Chondrocyte (in vitro differentiated cells): ENCODE measurements at regions not wholly inside any gene's neighbourhood (a gene's known extent, or its start where the extent isn't known, plus 50 kb on each side); places are given as distances from the start of the nearest gene placed in this dataset.
A peak's percentile ranks its signal among the peaks of the same experiment; 100 is the strongest.

Experiments used
- DNase-seq: peaks from one replicate; pipeline ENCODE4 v3.0.0; 2021; ENCODE audit warnings: mixed read lengths, low spot score
- H3K27ac Mint-ChIP-seq: one replicate; pipeline ENCODE4 v1.8.0; 2021; ENCODE audit warnings: mild to moderate bottlenecking, moderate library complexity, mixed read lengths; ENCODE audit not compliant: unreplicated experiment
- H3K27me3 Mint-ChIP-seq: 2 replicates; pipeline ENCODE4 v1.8.0; 2021; ENCODE audit warnings: low read depth, mixed read lengths
- H3K36me3 Mint-ChIP-seq: 2 replicates; pipeline ENCODE4 v1.8.0; 2021; ENCODE audit warnings: low read depth, mixed read lengths
- H3K4me1 Mint-ChIP-seq: 2 replicates; pipeline ENCODE4 v1.8.0; 2021; ENCODE audit warnings: low read depth, mild to moderate bottlenecking, mixed read lengths
- H3K4me3 Mint-ChIP-seq: one replicate; pipeline ENCODE4 v1.8.0; 2021; ENCODE audit warnings: mild to moderate bottlenecking, moderate library complexity, mixed read lengths; ENCODE audit not compliant: unreplicated experiment
- H3K9me3 Mint-ChIP-seq: 2 replicates; pipeline ENCODE4 v1.8.0; 2021; ENCODE audit warnings: low read depth, mixed read lengths
- CTCF ChIP-seq: fragments of 200-600 bp; sonication (generic); IDR thresholded peaks from 2 replicates; pipeline ENCODE4 v1.5.0; 2021; ENCODE audit warnings: antibody characterized with exemption, mild to moderate bottlenecking, moderate library complexity

- peaks cover 4% of the 10 kb centered on the region for H3K9me3 Mint-ChIP-seq
- H3K4me1 Mint-ChIP-seq: peaks cover 18% of the 10 kb centered on the region
- H3K36me3 Mint-ChIP-seq: peaks cover 2% of the 10 kb centered on the region
- H3K27me3 Mint-ChIP-seq: no peaks in the 10 kb centered on the region
- H3K4me3 Mint-ChIP-seq: no peak overlapping the region
- no peak for TF ChIP-seq CTCF
- no peak overlapping the region for H3K27ac Mint-ChIP-seq
- DNase-seq: no peak
Observed at GRCh38 chr17:63246344-63246743, 199.8 kb downstream of the CYB561 start.

DNA sequence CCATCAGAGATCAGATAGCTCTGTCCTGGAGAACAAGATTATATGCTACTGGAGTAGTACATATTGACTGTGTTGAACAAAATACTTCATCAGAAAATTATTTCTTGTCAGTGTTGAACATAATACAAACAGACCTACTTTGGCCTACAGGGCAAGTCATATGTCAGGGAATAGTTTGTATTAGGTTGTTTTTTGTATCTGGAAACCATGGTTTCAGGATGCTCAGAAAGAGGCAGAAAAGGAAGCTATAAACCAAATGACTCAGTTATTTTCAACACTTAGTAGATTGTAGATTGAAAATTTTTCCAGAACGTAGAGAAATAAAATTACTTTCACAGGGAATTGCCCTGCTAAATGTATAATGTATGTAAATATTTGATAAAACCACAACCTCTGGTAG, 198.4 kb downstream of the CYB561 start:
- peaks cover 4% of the 10 kb centered on the region for H3K9me3 Mint-ChIP-seq
- no peak for DNase-seq
- H3K36me3 Mint-ChIP-seq: peaks cover 2% of the 10 kb centered on the region
- H3K27ac Mint-ChIP-seq: no peak overlapping the region
- H3K27me3 Mint-ChIP-seq: no peaks in the 10 kb centered on the region
- H3K4me1 Mint-ChIP-seq: peaks cover 19% of the 10 kb centered on the region
- H3K4me3 Mint-ChIP-seq: no peak overlapping the region
- no peak for TF ChIP-seq CTCF

DNA sequence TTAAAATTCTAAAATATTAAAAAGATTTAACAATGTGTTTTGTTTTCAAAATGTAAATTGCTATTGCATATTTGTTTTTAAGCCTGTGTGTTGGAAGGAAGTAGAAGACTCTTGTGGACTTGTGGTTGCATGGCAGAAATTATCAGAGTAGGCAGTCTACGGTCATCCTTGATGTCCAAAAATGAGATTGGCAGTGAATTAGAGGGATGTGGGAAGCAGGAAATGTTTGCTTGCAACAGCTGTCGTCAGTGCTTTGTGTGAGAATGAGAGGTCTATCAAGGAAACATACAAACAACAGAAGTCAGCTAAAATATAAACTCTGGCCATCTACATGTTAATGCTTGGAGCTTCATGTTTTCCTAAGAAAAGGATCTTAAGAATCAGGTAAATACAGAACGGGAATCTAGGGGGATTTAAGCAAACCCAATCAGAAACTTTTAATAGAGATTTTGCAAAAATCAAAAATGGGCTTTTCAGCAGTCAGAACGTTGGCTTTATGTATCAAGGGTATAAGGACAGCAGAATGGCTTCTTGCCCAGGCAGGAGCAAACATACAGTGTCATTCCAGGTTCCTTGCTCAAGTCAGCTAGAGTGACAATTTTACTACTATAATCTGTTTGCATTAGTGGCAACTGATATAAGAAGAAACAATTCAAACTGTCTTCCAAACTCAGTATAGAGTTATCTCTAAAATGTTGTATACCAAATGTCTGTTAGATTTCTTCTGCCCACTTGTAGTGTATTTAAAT, 196.7 kb downstream of the CYB561 start:
- Mint-ChIP-seq H3K4me1 (peaks cover 19% of the 10 kb centered on the region), H3K27ac (no peak overlapping the region)

DNA sequence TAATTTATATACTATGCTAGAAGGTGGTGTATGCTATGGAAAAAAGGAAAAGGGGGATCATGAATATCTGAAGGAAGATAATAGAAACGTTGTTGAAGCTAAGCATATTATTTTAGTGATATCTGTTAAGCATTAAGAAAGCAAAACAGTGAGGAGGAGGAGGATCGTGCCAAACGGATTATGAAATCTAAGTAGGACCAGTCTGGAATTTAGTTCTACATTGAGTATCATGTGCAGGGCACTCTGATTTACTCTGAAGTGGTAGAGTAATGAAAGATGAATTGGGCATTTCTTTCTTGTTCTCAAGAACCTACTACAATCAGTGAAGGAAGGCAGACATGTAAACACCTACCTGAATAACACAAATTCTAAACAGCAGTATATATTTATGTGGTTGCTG, 195.3 kb downstream of the CYB561 start:
- H3K27me3 Mint-ChIP-seq: no peaks in the 10 kb centered on the region
- H3K36me3 Mint-ChIP-seq: peaks cover 6% of the 10 kb centered on the region
- H3K9me3 Mint-ChIP-seq: peaks cover 7% of the 10 kb centered on the region
- TF ChIP-seq CTCF: no peak
- peak overlapping the region; percentile 20 for H3K27ac Mint-ChIP-seq
- H3K4me3 Mint-ChIP-seq: no peak overlapping the region
- no peak for DNase-seq
- H3K4me1 Mint-ChIP-seq: peaks cover 19% of the 10 kb centered on the region

More for the DNA sequence above, 196.7 kb downstream of the CYB561 start:
- Mint-ChIP-seq H3K9me3 (peaks cover 4% of the 10 kb centered on the region), H3K27me3 (no peaks in the 10 kb centered on the region), H3K36me3 (peaks cover 2% of the 10 kb centered on the region), H3K4me3 (no peak overlapping the region)
- TF ChIP-seq CTCF: no peak
- no peak for DNase-seq

DNA sequence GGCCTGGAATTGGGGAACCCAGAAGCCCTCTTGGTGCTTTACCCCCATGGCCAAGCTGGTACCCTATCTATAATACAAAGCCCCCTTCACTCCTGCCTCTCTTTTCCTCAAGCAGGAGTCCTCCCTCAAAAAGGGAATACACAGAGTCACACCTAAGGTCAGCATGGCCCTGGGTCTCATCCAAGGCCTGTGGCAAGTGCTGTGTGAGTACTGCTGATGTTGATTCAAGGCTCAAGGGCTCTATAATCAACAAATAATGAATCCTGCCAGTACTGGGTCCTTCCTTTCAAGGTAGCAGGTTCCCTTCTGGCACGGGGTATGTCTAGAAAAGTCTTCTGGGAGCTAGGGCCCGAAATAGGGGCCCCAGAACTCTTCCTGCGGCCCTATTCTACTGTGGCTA, 187.3 kb downstream of the CYB561 start:
- H3K27me3 Mint-ChIP-seq: no peaks in the 10 kb centered on the region
- no peak overlapping the region for H3K4me3 Mint-ChIP-seq
- H3K4me1 Mint-ChIP-seq: no peaks in the 10 kb centered on the region
- TF ChIP-seq CTCF: no peak
- peaks cover 6% of the 10 kb centered on the region for H3K36me3 Mint-ChIP-seq
- no peak for DNase-seq
- H3K9me3 Mint-ChIP-seq: peaks cover 14% of the 10 kb centered on the region
- no peak overlapping the region for H3K27ac Mint-ChIP-seq
